Vagina (tissue), 2 donors: ENCODE measurements at regions not wholly inside any gene's neighbourhood (a gene's known extent, or its start where the extent isn't known, plus 50 kb on each side); places are given as distances from the start of the nearest gene placed in this dataset. TPM values are rescaled to one million over a fixed set of nuclear protein-coding genes. Genes with fewer than 3 reads are reported as not detected.

ENCODE experiments used
- DNase-seq, 2 donors: peaks; one replicate each; pipeline ENCODE4 v3.0.0-alpha.2; 2017; ENCODE audit errors: extremely low spot score in 2 of 2
- H3K27ac ChIP-seq: fragments of 200-600 bp; sonication (generic); one replicate; pipeline ENCODE4 v1.5.1; 2019
- H3K27me3 ChIP-seq: fragments of 200-600 bp; sonication (generic); one replicate; pipeline ENCODE4 v1.5.1; 2019
- H3K36me3 ChIP-seq, 2 donors: fragments of 200-600 bp; sonication (generic); one replicate each; pipeline ENCODE4 v1.5.1; 2017 to 2019
- H3K4me1 ChIP-seq: fragments of 200-600 bp; sonication (generic); one replicate; pipeline ENCODE4 v1.5.1; 2019
- H3K4me3 ChIP-seq, 2 donors: fragments of 200-600 bp; sonication (generic); 1 replicate in 1 of 2; 2 replicates in 1 of 2; pipeline ENCODE4 v1.5.1; 2016 to 2019
- H3K9me3 ChIP-seq: fragments of 200-600 bp; sonication (generic); one replicate; pipeline ENCODE4 v1.5.1; 2019
- CTCF ChIP-seq, 3 experiments: fragments of 450-650 bp in 2 of 3; fragments of 200-600 bp in 1 of 3; sonication (generic) in 1 of 3; IDR thresholded peaks; one replicate each; pipeline ENCODE4 v1.5.1; 2017 to 2019; ENCODE audit warnings: antibody characterized with exemption in 3 of 3, mild to moderate bottlenecking in 2 of 3, moderate library complexity in 2 of 3
- POLR2A ChIP-seq, 2 donors: fragments of 450-650 bp; IDR thresholded peaks; one replicate each; pipeline ENCODE4 v1.6.1; 2017; ENCODE audit warnings: antibody characterized with exemption in 2 of 2, mild to moderate bottlenecking in 2 of 2, moderate library complexity in 2 of 2
- POLR2AphosphoS5 ChIP-seq, 2 donors: sonication (generic); formaldehyde crosslinking; IDR thresholded peaks; one replicate each; pipeline ENCODE4 v1.9.0; 2017; ENCODE audit warnings: antibody characterized with exemption in 2 of 2, mild to moderate bottlenecking in 2 of 2, low read depth in 1 of 2; ENCODE audit not compliant: insufficient read depth in 1 of 2
- intact Hi-C: fragments of 100-400 bp; cut with DNase I; formaldehyde crosslinking; loops from one replicate; pipeline ENCODE4 v1.15.1; 2023
- small RNA-seq: library from RNA; depleted of rRNA; stranded (forward); fragments of <200 nt; gene quantifications from one replicate; pipeline ENCODE3, GENCODE V24; 2016

- intact Hi-C loops: no loop called here
- Histone ChIP-seq H3K9me3 (no peaks in the 10 kb centered on the region), H3K27ac (no peak overlapping the region), H3K4me3 (no peak overlapping the region), H3K27me3 (no peaks in the 10 kb centered on the region), H3K36me3 (no peaks in the 10 kb centered on the region), H3K4me1 (no peaks in the 10 kb centered on the region)
- DNase-seq: no peak
- no peak for TF ChIP-seq POLR2A (IDR thresholded peaks at IDR 0.05)
- no peak for TF ChIP-seq CTCF (IDR thresholded peaks at IDR 0.05)
- TF ChIP-seq POLR2AphosphoS5 (IDR thresholded peaks at IDR 0.05; ENCODE audit: insufficient read depth in 1 of 2, low read depth in 1 of 2): no peak
These were observed 75.5 kb upstream of the MDFIC2 start for GRCh38 chr3:70387889-70388288.

GRCh38 chr3:70386846-70387245 lies 74.4 kb upstream of the MDFIC2 start:
- DNase-seq: no peak
- no peaks in the 10 kb centered on the region for H3K27me3 ChIP-seq
- H3K4me3 ChIP-seq: no peak overlapping the region
- intact Hi-C loops: no loop called here
- H3K4me1 ChIP-seq: no peaks in the 10 kb centered on the region
- no peaks in the 10 kb centered on the region for H3K9me3 ChIP-seq
- no peak for TF ChIP-seq POLR2AphosphoS5 (IDR thresholded peaks at IDR 0.05; ENCODE audit: insufficient read depth in 1 of 2, low read depth in 1 of 2)
- no peak for TF ChIP-seq CTCF (IDR thresholded peaks at IDR 0.05)
- no peak for TF ChIP-seq POLR2A (IDR thresholded peaks at IDR 0.05)
- H3K36me3 ChIP-seq: no peaks in the 10 kb centered on the region
- H3K27ac ChIP-seq: no peak overlapping the region

GRCh38 chr3:70386043-70386442 lies 73.6 kb upstream of the MDFIC2 start:
- Histone ChIP-seq H3K4me3 (no peak overlapping the region), H3K36me3 (no peaks in the 10 kb centered on the region), H3K27me3 (no peaks in the 10 kb centered on the region), H3K27ac (no peak overlapping the region), H3K4me1 (no peaks in the 10 kb centered on the region), H3K9me3 (no peaks in the 10 kb centered on the region)
- TF ChIP-seq CTCF (IDR thresholded peaks at IDR 0.05): no peak
- TF ChIP-seq POLR2A (IDR thresholded peaks at IDR 0.05): no peak
- TF ChIP-seq POLR2AphosphoS5 (IDR thresholded peaks at IDR 0.05; ENCODE audit: insufficient read depth in 1 of 2, low read depth in 1 of 2): no peak
- no peak for DNase-seq
- intact Hi-C loops: no loop called here

GRCh38 chr3:70383360-70383831 lies 71.0 kb upstream of the MDFIC2 start:
- Histone ChIP-seq H3K4me1 (no peaks in the 10 kb centered on the region), H3K9me3 (no peaks in the 10 kb centered on the region), H3K36me3 (no peaks in the 10 kb centered on the region), H3K27ac (no peak overlapping the region), H3K4me3 (no peak overlapping the region), H3K27me3 (no peaks in the 10 kb centered on the region)
- intact Hi-C loops: no loop called here
- DNase-seq: no peak
- TF ChIP-seq POLR2A (IDR thresholded peaks at IDR 0.05) (no peak), CTCF (IDR thresholded peaks at IDR 0.05) (no peak), POLR2AphosphoS5 (IDR thresholded peaks at IDR 0.05; ENCODE audit: insufficient read depth in 1 of 2, low read depth in 1 of 2) (no peak)

GRCh38 chr3:70374179-70374578 lies 61.7 kb upstream of the MDFIC2 start:
- no peaks in the 10 kb centered on the region for H3K36me3 ChIP-seq
- H3K4me3 ChIP-seq: no peak overlapping the region
- H3K9me3 ChIP-seq: no peaks in the 10 kb centered on the region
- no peak overlapping the region for H3K27ac ChIP-seq
- intact Hi-C loops: no loop called here
- DNase-seq: no peak
- no peaks in the 10 kb centered on the region for H3K27me3 ChIP-seq
- H3K4me1 ChIP-seq: no peaks in the 10 kb centered on the region
- TF ChIP-seq POLR2A (IDR thresholded peaks at IDR 0.05) (no peak), POLR2AphosphoS5 (IDR thresholded peaks at IDR 0.05; ENCODE audit: insufficient read depth in 1 of 2, low read depth in 1 of 2) (no peak), CTCF (IDR thresholded peaks at IDR 0.05) (no peak)

Small RNA genes lying in the stretch of these regions (small RNA-seq; reads per million reads assigned to genes)
- not detected for gene COX6CP6
- not detected for gene RNU6-281P
